H1 (cell line): ENCODE measurements at regions not wholly inside any gene's neighbourhood (a gene's known extent, or its start where the extent isn't known, plus 50 kb on each side); places are given as distances from the start of the nearest gene placed in this dataset.

Experiments
- CREB1 ChIP-seq: IDR thresholded peaks from 2 replicates; pipeline ENCODE4 v1.6.1; 2012; ENCODE audit warnings: inconsistent platforms
- JUN ChIP-seq: IDR thresholded peaks from 2 replicates; pipeline ENCODE4 v1.6.1; 2011; ENCODE audit warnings: low read depth, mild to moderate bottlenecking, improper control_type of control experiment, low read length
- SP1 ChIP-seq: IDR thresholded peaks from 2 replicates; pipeline ENCODE4 v1.6.1; 2011; ENCODE audit warnings: low read depth, low read length
- TF ChIP-seq, protein P1 (sequence below): fragments of 300-600 bp; sonication (generic); IDR thresholded peaks from 2 replicates; pipeline ENCODE4 v1.7.1; 2012; ENCODE audit warnings: low read length, moderate library complexity, mild to moderate bottlenecking, inconsistent platforms; ENCODE audit not compliant: insufficient replicate concordance
- TF ChIP-seq, protein P2 (sequence below): IDR thresholded peaks from 2 replicates; pipeline ENCODE4 v1.6.1; 2011; ENCODE audit warnings: low read depth, mild to moderate bottlenecking, low read length; ENCODE audit not compliant: insufficient read depth

DNA sequence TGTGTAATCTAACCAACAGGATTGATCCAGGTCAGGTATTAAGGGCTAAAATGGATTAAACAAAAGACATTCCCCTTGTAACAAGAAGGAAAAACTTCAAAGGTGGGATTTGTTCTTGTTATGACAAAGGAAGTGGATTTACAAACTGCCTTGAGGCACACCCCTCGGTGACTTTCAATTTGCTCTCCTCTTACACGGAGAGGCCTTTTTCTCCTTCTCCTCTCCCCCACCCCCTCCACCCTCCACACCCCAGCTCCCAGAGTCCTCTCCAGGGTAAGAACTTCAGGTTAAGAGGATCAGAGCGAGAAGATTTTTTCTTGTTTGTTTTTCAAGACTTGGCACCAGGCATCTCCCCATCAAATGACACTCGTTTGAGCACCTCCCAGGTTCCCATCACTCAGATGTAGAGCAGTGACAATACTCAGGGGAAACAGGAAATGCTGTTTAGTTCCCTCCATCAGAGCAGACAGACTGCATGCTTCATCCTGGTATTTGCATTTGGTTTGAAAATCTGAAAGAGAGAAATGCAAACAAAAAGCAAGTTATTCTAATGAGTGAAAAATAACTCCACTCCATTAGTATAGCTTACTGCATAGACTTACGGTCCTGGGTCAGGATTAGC is 77.6 kb upstream of the TMEM260 start (continued):
- TF ChIP-seq, protein P1, sequence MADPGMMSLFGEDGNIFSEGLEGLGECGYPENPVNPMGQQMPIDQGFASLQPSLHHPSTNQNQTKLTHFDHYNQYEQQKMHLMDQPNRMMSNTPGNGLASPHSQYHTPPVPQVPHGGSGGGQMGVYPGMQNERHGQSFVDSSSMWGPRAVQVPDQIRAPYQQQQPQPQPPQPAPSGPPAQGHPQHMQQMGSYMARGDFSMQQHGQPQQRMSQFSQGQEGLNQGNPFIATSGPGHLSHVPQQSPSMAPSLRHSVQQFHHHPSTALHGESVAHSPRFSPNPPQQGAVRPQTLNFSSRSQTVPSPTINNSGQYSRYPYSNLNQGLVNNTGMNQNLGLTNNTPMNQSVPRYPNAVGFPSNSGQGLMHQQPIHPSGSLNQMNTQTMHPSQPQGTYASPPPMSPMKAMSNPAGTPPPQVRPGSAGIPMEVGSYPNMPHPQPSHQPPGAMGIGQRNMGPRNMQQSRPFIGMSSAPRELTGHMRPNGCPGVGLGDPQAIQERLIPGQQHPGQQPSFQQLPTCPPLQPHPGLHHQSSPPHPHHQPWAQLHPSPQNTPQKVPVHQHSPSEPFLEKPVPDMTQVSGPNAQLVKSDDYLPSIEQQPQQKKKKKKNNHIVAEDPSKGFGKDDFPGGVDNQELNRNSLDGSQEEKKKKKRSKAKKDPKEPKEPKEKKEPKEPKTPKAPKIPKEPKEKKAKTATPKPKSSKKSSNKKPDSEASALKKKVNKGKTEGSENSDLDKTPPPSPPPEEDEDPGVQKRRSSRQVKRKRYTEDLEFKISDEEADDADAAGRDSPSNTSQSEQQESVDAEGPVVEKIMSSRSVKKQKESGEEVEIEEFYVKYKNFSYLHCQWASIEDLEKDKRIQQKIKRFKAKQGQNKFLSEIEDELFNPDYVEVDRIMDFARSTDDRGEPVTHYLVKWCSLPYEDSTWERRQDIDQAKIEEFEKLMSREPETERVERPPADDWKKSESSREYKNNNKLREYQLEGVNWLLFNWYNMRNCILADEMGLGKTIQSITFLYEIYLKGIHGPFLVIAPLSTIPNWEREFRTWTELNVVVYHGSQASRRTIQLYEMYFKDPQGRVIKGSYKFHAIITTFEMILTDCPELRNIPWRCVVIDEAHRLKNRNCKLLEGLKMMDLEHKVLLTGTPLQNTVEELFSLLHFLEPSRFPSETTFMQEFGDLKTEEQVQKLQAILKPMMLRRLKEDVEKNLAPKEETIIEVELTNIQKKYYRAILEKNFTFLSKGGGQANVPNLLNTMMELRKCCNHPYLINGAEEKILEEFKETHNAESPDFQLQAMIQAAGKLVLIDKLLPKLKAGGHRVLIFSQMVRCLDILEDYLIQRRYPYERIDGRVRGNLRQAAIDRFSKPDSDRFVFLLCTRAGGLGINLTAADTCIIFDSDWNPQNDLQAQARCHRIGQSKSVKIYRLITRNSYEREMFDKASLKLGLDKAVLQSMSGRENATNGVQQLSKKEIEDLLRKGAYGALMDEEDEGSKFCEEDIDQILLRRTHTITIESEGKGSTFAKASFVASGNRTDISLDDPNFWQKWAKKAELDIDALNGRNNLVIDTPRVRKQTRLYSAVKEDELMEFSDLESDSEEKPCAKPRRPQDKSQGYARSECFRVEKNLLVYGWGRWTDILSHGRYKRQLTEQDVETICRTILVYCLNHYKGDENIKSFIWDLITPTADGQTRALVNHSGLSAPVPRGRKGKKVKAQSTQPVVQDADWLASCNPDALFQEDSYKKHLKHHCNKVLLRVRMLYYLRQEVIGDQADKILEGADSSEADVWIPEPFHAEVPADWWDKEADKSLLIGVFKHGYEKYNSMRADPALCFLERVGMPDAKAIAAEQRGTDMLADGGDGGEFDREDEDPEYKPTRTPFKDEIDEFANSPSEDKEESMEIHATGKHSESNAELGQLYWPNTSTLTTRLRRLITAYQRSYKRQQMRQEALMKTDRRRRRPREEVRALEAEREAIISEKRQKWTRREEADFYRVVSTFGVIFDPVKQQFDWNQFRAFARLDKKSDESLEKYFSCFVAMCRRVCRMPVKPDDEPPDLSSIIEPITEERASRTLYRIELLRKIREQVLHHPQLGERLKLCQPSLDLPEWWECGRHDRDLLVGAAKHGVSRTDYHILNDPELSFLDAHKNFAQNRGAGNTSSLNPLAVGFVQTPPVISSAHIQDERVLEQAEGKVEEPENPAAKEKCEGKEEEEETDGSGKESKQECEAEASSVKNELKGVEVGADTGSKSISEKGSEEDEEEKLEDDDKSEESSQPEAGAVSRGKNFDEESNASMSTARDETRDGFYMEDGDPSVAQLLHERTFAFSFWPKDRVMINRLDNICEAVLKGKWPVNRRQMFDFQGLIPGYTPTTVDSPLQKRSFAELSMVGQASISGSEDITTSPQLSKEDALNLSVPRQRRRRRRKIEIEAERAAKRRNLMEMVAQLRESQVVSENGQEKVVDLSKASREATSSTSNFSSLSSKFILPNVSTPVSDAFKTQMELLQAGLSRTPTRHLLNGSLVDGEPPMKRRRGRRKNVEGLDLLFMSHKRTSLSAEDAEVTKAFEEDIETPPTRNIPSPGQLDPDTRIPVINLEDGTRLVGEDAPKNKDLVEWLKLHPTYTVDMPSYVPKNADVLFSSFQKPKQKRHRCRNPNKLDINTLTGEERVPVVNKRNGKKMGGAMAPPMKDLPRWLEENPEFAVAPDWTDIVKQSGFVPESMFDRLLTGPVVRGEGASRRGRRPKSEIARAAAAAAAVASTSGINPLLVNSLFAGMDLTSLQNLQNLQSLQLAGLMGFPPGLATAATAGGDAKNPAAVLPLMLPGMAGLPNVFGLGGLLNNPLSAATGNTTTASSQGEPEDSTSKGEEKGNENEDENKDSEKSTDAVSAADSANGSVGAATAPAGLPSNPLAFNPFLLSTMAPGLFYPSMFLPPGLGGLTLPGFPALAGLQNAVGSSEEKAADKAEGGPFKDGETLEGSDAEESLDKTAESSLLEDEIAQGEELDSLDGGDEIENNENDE, result no peak
- TF ChIP-seq SP1, result no peak
- TF ChIP-seq, protein P2, sequence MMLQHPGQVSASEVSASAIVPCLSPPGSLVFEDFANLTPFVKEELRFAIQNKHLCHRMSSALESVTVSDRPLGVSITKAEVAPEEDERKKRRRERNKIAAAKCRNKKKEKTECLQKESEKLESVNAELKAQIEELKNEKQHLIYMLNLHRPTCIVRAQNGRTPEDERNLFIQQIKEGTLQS, result no peak
- TF ChIP-seq CREB1, result no peak
- no peak for TF ChIP-seq JUN
- TF ChIP-seq, all 59 proteins: peak for 0
